WTC11 (cell line): ENCODE measurements at regions not wholly inside any gene's neighbourhood (a gene's known extent, or its start where the extent isn't known, plus 50 kb on each side); places are given as distances from the start of the nearest gene placed in this dataset.

Experiments used
- ATAC-seq: fragments of 200-7000 bp; cut with Tn5 transposase; 2 replicates; pipeline ENCODE4 v1.10.0; 2021; ENCODE audit warnings: mild to moderate bottlenecking, moderate library complexity
- CTCF ChIA-PET: fragments of 300-600 bp; sonication (Branson Sonifier 250); formaldehyde crosslinking; loops from one replicate; lab custom pipeline; 2021; ENCODE audit warnings: antibody characterized with exemption; lab: Charles Lee
- POLR2A ChIA-PET: fragments of 350-600 bp; sonication (Branson Sonifier 250); formaldehyde crosslinking; loops from one replicate; lab custom pipeline; 2021; ENCODE audit warnings: antibody characterized with exemption; lab: Charles Lee
- DNase-seq: peaks from one replicate; pipeline ENCODE4 v3.0.0; 2021; ENCODE audit warnings: low spot score
- H3K27ac Mint-ChIP-seq: 2 replicates; pipeline ENCODE4 v1.8.0; 2021; ENCODE audit warnings: mixed read lengths
- H3K27me3 Mint-ChIP-seq: 2 replicates; pipeline ENCODE4 v1.8.0; 2021; ENCODE audit warnings: low read depth, mild to moderate bottlenecking, moderate library complexity, mixed read lengths
- H3K36me3 Mint-ChIP-seq: 2 replicates; pipeline ENCODE4 v1.8.0; 2021; ENCODE audit warnings: mixed read lengths
- H3K4me1 Mint-ChIP-seq: 2 replicates; pipeline ENCODE4 v1.8.0; 2022; ENCODE audit warnings: mixed read lengths
- H3K4me3 Mint-ChIP-seq: 2 replicates; pipeline ENCODE4 v1.8.0; 2021; ENCODE audit warnings: mild to moderate bottlenecking, moderate library complexity, mixed read lengths
- H3K9me3 Mint-ChIP-seq: 2 replicates; pipeline ENCODE4 v1.8.0; 2021; ENCODE audit warnings: mixed read lengths
- ATF2 ChIP-seq: sonication (generic); formaldehyde crosslinking; IDR thresholded peaks from 2 replicates; pipeline ENCODE4 v1.8.1; 2022; ENCODE audit warnings: low read depth, missing genetic modification reagents, borderline replicate concordance
- CREM ChIP-seq: sonication (generic); formaldehyde crosslinking; IDR thresholded peaks from 2 replicates; pipeline ENCODE4 v1.8.1; 2022; ENCODE audit warnings: mild to moderate bottlenecking, missing genetic modification reagents, moderate library complexity
- ELF4 ChIP-seq: sonication (generic); formaldehyde crosslinking; IDR thresholded peaks from 2 replicates; pipeline ENCODE4 v1.8.1; 2022; ENCODE audit warnings: low read depth, mild to moderate bottlenecking, moderate library complexity, missing genetic modification reagents
- FOXJ3 ChIP-seq: sonication (generic); formaldehyde crosslinking; IDR thresholded peaks from 2 replicates; pipeline ENCODE4 v1.9.0; 2021; ENCODE audit warnings: missing genetic modification reagents, mild to moderate bottlenecking, borderline replicate concordance
- GTF2I ChIP-seq: fragments of 250-450 bp; sonication (Bioruptor Pico); conservative IDR thresholded peaks from 2 replicates; pipeline ENCODE4 v1.4.0; 2021; ENCODE audit warnings: mild to moderate bottlenecking
- HMGA2 ChIP-seq: fragments of 250-450 bp; sonication (Bioruptor Pico); IDR thresholded peaks from 2 replicates; pipeline ENCODE4 v1.4.0; 2021; ENCODE audit warnings: mild to moderate bottlenecking, moderate library complexity
- MXD4 ChIP-seq: fragments of 250-450 bp; sonication (Bioruptor Pico); IDR thresholded peaks from 2 replicates; pipeline ENCODE4 v1.8.0; 2021; ENCODE audit warnings: mild to moderate bottlenecking, moderate library complexity, borderline replicate concordance
- MYBL2 ChIP-seq: sonication (generic); formaldehyde crosslinking; IDR thresholded peaks from 2 replicates; pipeline ENCODE4 v1.8.1; 2023; ENCODE audit warnings: mild to moderate bottlenecking, moderate library complexity, missing genetic modification reagents
- NFE2L1 ChIP-seq: sonication (generic); formaldehyde crosslinking; IDR thresholded peaks from 2 replicates; pipeline ENCODE4 v1.8.1; 2023; ENCODE audit warnings: missing genetic modification reagents
- PRRX2 ChIP-seq: fragments of 250-450 bp; sonication (Bioruptor Pico); IDR thresholded peaks from 2 replicates; pipeline ENCODE4 v1.8.0; 2021; ENCODE audit warnings: mild to moderate bottlenecking
- SP1 ChIP-seq: sonication (generic); formaldehyde crosslinking; conservative IDR thresholded peaks from 2 replicates; pipeline ENCODE4 v1.8.1; 2022; ENCODE audit warnings: missing genetic modification reagents
- TP53 ChIP-seq: sonication (generic); formaldehyde crosslinking; IDR thresholded peaks from 2 replicates; pipeline ENCODE4 v1.8.1; 2023; ENCODE audit warnings: mild to moderate bottlenecking, missing genetic modification reagents
- ZNF423 ChIP-seq: fragments of 250-450 bp; sonication (Bioruptor Pico); IDR thresholded peaks from 2 replicates; pipeline ENCODE4 v2.1.2; 2022; ENCODE audit warnings: mild to moderate bottlenecking, moderate library complexity
- ZNF512 ChIP-seq: sonication (generic); formaldehyde crosslinking; IDR thresholded peaks from 2 replicates; pipeline ENCODE4 v1.8.1; 2022; ENCODE audit warnings: missing genetic modification reagents, borderline replicate concordance
- TF ChIP-seq, protein P1 (sequence below): sonication (generic); formaldehyde crosslinking; IDR thresholded peaks from 2 replicates; pipeline ENCODE4 v1.8.1; 2022; ENCODE audit warnings: low read depth, mild to moderate bottlenecking, moderate library complexity, missing genetic modification reagents, borderline replicate concordance
- TF ChIP-seq, protein P2 (sequence below): sonication (generic); formaldehyde crosslinking; IDR thresholded peaks from 2 replicates; pipeline ENCODE4 v1.8.0; 2022; ENCODE audit warnings: mild to moderate bottlenecking, missing genetic modification reagents
- TF ChIP-seq, protein P3 (sequence below): fragments of 250-450 bp; sonication (Bioruptor Pico); IDR thresholded peaks from 2 replicates; pipeline ENCODE4 v1.9.0; 2021; ENCODE audit warnings: mild to moderate bottlenecking, borderline replicate concordance
- TF ChIP-seq, protein P4 (sequence below): sonication (generic); formaldehyde crosslinking; IDR thresholded peaks from 2 replicates; pipeline ENCODE4 v1.8.0; 2023; ENCODE audit warnings: missing genetic modification reagents, mild to moderate bottlenecking, borderline replicate concordance
- TF ChIP-seq, protein P5 (sequence below): fragments of 250-450 bp; sonication (Bioruptor Pico); IDR thresholded peaks from 2 replicates; pipeline ENCODE4 v1.9.0; 2021; ENCODE audit warnings: moderate library complexity, mild to moderate bottlenecking, inconsistent platforms, borderline replicate concordance
- TF ChIP-seq, protein P6 (sequence below): sonication (generic); formaldehyde crosslinking; IDR thresholded peaks from 2 replicates; pipeline ENCODE4 v1.8.1; 2022; ENCODE audit warnings: mild to moderate bottlenecking, moderate library complexity, missing genetic modification reagents

- Mint-ChIP-seq H3K36me3 (peaks cover 7% of the 10 kb centered on the region; the same call in 1 of the 2 replicates), H3K27ac (no peak overlapping the region), H3K9me3 (peaks cover 25% of the 10 kb centered on the region), H3K27me3 (no peaks in the 10 kb centered on the region), H3K4me1 (no peaks in the 10 kb centered on the region), H3K4me3 (no peak overlapping the region)
- ATAC-seq (no peak), DNase-seq (no peak)
- TF ChIP-seq HMGA2 (CRISPR knock-in tag): no peak
- TF ChIP-seq ZNF512 (CRISPR knock-in tag): no peak
- no peak for TF ChIP-seq ZNF423 (CRISPR knock-in tag)
- TF ChIP-seq FOXJ3: no peak
- TF ChIP-seq, protein P1, sequence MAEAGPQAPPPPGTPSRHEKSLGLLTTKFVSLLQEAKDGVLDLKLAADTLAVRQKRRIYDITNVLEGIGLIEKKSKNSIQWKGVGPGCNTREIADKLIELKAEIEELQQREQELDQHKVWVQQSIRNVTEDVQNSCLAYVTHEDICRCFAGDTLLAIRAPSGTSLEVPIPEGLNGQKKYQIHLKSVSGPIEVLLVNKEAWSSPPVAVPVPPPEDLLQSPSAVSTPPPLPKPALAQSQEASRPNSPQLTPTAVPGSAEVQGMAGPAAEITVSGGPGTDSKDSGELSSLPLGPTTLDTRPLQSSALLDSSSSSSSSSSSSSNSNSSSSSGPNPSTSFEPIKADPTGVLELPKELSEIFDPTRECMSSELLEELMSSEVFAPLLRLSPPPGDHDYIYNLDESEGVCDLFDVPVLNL (CRISPR knock-in tag): no peak
- TF ChIP-seq, protein P2, sequence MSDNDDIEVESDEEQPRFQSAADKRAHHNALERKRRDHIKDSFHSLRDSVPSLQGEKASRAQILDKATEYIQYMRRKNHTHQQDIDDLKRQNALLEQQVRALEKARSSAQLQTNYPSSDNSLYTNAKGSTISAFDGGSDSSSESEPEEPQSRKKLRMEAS (CRISPR knock-in tag): no peak
- TF ChIP-seq, protein P3, sequence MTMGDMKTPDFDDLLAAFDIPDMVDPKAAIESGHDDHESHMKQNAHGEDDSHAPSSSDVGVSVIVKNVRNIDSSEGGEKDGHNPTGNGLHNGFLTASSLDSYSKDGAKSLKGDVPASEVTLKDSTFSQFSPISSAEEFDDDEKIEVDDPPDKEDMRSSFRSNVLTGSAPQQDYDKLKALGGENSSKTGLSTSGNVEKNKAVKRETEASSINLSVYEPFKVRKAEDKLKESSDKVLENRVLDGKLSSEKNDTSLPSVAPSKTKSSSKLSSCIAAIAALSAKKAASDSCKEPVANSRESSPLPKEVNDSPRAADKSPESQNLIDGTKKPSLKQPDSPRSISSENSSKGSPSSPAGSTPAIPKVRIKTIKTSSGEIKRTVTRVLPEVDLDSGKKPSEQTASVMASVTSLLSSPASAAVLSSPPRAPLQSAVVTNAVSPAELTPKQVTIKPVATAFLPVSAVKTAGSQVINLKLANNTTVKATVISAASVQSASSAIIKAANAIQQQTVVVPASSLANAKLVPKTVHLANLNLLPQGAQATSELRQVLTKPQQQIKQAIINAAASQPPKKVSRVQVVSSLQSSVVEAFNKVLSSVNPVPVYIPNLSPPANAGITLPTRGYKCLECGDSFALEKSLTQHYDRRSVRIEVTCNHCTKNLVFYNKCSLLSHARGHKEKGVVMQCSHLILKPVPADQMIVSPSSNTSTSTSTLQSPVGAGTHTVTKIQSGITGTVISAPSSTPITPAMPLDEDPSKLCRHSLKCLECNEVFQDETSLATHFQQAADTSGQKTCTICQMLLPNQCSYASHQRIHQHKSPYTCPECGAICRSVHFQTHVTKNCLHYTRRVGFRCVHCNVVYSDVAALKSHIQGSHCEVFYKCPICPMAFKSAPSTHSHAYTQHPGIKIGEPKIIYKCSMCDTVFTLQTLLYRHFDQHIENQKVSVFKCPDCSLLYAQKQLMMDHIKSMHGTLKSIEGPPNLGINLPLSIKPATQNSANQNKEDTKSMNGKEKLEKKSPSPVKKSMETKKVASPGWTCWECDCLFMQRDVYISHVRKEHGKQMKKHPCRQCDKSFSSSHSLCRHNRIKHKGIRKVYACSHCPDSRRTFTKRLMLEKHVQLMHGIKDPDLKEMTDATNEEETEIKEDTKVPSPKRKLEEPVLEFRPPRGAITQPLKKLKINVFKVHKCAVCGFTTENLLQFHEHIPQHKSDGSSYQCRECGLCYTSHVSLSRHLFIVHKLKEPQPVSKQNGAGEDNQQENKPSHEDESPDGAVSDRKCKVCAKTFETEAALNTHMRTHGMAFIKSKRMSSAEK: no peak
- TF ChIP-seq, protein P4, sequence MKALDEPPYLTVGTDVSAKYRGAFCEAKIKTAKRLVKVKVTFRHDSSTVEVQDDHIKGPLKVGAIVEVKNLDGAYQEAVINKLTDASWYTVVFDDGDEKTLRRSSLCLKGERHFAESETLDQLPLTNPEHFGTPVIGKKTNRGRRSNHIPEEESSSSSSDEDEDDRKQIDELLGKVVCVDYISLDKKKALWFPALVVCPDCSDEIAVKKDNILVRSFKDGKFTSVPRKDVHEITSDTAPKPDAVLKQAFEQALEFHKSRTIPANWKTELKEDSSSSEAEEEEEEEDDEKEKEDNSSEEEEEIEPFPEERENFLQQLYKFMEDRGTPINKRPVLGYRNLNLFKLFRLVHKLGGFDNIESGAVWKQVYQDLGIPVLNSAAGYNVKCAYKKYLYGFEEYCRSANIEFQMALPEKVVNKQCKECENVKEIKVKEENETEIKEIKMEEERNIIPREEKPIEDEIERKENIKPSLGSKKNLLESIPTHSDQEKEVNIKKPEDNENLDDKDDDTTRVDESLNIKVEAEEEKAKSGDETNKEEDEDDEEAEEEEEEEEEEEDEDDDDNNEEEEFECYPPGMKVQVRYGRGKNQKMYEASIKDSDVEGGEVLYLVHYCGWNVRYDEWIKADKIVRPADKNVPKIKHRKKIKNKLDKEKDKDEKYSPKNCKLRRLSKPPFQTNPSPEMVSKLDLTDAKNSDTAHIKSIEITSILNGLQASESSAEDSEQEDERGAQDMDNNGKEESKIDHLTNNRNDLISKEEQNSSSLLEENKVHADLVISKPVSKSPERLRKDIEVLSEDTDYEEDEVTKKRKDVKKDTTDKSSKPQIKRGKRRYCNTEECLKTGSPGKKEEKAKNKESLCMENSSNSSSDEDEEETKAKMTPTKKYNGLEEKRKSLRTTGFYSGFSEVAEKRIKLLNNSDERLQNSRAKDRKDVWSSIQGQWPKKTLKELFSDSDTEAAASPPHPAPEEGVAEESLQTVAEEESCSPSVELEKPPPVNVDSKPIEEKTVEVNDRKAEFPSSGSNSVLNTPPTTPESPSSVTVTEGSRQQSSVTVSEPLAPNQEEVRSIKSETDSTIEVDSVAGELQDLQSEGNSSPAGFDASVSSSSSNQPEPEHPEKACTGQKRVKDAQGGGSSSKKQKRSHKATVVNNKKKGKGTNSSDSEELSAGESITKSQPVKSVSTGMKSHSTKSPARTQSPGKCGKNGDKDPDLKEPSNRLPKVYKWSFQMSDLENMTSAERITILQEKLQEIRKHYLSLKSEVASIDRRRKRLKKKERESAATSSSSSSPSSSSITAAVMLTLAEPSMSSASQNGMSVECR: no peak
- TF ChIP-seq TP53 (CRISPR knock-in tag): no peak
- no peak for TF ChIP-seq NFE2L1 (CRISPR knock-in tag)
- TF ChIP-seq ELF4 (CRISPR knock-in tag): no peak
- no peak for TF ChIP-seq PRRX2 (CRISPR knock-in tag)
- no peak for TF ChIP-seq CREM
- no peak for TF ChIP-seq MXD4 (CRISPR knock-in tag)
- no peak for TF ChIP-seq SP1 (CRISPR knock-in tag)
- CTCF ChIA-PET: no interaction called here
- POLR2A ChIA-PET: no interaction called here
These were observed 329.5 kb downstream of the SEMA3D start for GRCh38 chr7:84857336-84857735.

GRCh38 chr7:84855758-84856157, 331.1 kb downstream of the SEMA3D start:
- DNase-seq (no peak), ATAC-seq (no peak)
- POLR2A ChIA-PET: no interaction called here
- H3K4me3 Mint-ChIP-seq: no peak overlapping the region
- peaks cover 7% of the 10 kb centered on the region; the same call in 1 of the 2 replicates for H3K36me3 Mint-ChIP-seq
- no peak overlapping the region for H3K27ac Mint-ChIP-seq
- no peaks in the 10 kb centered on the region for H3K27me3 Mint-ChIP-seq
- peaks cover 19% of the 10 kb centered on the region for H3K9me3 Mint-ChIP-seq
- H3K4me1 Mint-ChIP-seq: no peaks in the 10 kb centered on the region
- CTCF ChIA-PET: no interaction called here
- no peak for TF ChIP-seq GTF2I
- TF ChIP-seq, protein P5, sequence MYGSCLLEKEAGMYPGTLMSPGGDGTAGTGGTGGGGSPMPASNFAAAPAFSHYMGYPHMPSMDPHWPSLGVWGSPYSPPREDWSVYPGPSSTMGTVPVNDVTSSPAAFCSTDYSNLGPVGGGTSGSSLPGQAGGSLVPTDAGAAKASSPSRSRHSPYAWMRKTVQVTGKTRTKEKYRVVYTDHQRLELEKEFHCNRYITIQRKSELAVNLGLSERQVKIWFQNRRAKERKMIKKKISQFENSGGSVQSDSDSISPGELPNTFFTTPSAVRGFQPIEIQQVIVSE (CRISPR knock-in tag): no peak
- TF ChIP-seq ATF2: no peak
- no peak for TF ChIP-seq MYBL2 (CRISPR knock-in tag)
- TF ChIP-seq, protein P6, sequence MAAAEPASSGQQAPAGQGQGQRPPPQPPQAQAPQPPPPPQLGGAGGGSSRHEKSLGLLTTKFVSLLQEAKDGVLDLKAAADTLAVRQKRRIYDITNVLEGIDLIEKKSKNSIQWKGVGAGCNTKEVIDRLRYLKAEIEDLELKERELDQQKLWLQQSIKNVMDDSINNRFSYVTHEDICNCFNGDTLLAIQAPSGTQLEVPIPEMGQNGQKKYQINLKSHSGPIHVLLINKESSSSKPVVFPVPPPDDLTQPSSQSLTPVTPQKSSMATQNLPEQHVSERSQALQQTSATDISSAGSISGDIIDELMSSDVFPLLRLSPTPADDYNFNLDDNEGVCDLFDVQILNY (CRISPR knock-in tag): no peak
